Neural progenitor cell (in vitro differentiated cells): ENCODE measurements at regions not wholly inside any gene's neighbourhood (a gene's known extent, or its start where the extent isn't known, plus 50 kb on each side); places are given as distances from the start of the nearest gene placed in this dataset.

Source experiments
- CTCF ChIP-seq: fragments of 200-600 bp; sonication (generic); IDR thresholded peaks from 2 replicates; pipeline ENCODE4 v1.5.1; 2017; ENCODE audit warnings: antibody characterized with exemption, mild to moderate bottlenecking
- EZH2 ChIP-seq: fragments of 200-600 bp; sonication (generic); IDR thresholded peaks from 2 replicates; pipeline ENCODE4 v1.6.1; 2017; ENCODE audit warnings: antibody characterized with exemption, mild to moderate bottlenecking, moderate library complexity

DNA sequence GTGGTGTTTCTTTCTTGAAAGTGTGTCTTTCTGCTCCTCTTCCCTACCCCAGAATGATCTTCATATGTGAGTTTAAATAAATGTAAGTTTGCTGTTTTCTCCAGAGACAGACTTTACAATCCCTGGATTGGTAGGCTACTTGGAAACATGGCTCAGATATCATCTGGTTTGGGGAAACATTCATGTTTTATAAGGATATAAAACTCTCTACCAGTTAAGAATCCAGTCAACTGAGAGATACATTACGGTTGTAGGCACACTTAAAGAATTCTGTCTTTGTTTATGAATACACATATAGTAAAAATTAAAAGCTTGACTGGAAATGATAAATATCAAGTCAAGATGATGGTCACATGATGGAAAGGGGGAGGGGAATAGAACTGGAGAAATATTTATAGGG lies 739.3 kb downstream of the SLC4A3 start:
- TF ChIP-seq CTCF (no peak), EZH2 (no peak)
